Gastroesophageal sphincter (tissue), 3 donors: ENCODE measurements at regions not wholly inside any gene's neighbourhood (a gene's known extent, or its start where the extent isn't known, plus 50 kb on each side); places are given as distances from the start of the nearest gene placed in this dataset.

Source experiments
- EP300 ChIP-seq: sonication (generic); formaldehyde crosslinking; IDR thresholded peaks from one replicate; pipeline ENCODE4 v1.6.1; 2017; ENCODE audit warnings: antibody characterized with exemption, mild to moderate bottlenecking
- POLR2A ChIP-seq, 2 donors: fragments of 450-650 bp; IDR thresholded peaks; one replicate each; pipeline ENCODE4 v1.6.1; 2017; ENCODE audit warnings: antibody characterized with exemption in 2 of 2, mild to moderate bottlenecking in 2 of 2, moderate library complexity in 1 of 2
- POLR2AphosphoS5 ChIP-seq: sonication (generic); formaldehyde crosslinking; IDR thresholded peaks from one replicate; pipeline ENCODE4 v1.6.1; 2017; ENCODE audit warnings: antibody characterized with exemption
- TF ChIP-seq, protein P1 (sequence below), 4 experiments: fragments of 200-600 bp in 2 of 4; fragments of 450-650 bp in 2 of 4; sonication (generic) in 1 of 4; IDR thresholded peaks; one replicate each; pipeline ENCODE4 v1.5.1; 2017 to 2019; ENCODE audit warnings: antibody characterized with exemption in 4 of 4, mild to moderate bottlenecking in 2 of 4, moderate library complexity in 2 of 4

DNA sequence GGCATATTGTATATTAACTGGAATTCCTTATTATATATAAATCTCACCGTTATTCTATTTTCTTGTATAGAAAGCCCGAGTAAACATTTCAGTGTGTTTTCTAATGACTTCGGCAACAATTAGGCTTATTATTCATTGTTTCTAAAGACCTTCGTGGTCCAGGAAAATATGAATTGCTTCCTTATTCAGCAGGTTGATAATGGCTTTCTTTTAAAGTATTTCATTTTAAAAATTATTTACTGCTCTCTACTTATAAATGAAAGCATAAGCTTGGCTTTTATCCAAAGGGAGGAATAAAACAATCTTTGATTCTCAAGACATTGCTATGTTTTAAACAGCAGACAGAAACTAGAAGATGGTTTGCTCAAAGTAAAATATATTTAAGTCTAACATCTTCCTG lies 198.4 kb upstream of the RGS18 start:
- TF ChIP-seq, protein P1, sequence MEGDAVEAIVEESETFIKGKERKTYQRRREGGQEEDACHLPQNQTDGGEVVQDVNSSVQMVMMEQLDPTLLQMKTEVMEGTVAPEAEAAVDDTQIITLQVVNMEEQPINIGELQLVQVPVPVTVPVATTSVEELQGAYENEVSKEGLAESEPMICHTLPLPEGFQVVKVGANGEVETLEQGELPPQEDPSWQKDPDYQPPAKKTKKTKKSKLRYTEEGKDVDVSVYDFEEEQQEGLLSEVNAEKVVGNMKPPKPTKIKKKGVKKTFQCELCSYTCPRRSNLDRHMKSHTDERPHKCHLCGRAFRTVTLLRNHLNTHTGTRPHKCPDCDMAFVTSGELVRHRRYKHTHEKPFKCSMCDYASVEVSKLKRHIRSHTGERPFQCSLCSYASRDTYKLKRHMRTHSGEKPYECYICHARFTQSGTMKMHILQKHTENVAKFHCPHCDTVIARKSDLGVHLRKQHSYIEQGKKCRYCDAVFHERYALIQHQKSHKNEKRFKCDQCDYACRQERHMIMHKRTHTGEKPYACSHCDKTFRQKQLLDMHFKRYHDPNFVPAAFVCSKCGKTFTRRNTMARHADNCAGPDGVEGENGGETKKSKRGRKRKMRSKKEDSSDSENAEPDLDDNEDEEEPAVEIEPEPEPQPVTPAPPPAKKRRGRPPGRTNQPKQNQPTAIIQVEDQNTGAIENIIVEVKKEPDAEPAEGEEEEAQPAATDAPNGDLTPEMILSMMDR (IDR thresholded peaks at IDR 0.05) = no peak
- no peak for TF ChIP-seq POLR2A (IDR thresholded peaks at IDR 0.05)
- TF ChIP-seq EP300 = no peak
- TF ChIP-seq POLR2AphosphoS5 = no peak
